ENCODE measurements at regions not wholly inside any gene's neighbourhood (a gene's known extent, or its start where the extent isn't known, plus 50 kb on each side); places are given as distances from the start of the nearest gene placed in this dataset.

GRCh38 chr14:56515739-56516138, 63.9 kb upstream of the TMEM260 start:
- DNase-seq (ENCODE audit: low read depth), result no peak
- H3K4me3 ChIP-seq (ENCODE audit: low read depth, low read length), result no peak overlapping the region
- TF ChIP-seq, protein P1, sequence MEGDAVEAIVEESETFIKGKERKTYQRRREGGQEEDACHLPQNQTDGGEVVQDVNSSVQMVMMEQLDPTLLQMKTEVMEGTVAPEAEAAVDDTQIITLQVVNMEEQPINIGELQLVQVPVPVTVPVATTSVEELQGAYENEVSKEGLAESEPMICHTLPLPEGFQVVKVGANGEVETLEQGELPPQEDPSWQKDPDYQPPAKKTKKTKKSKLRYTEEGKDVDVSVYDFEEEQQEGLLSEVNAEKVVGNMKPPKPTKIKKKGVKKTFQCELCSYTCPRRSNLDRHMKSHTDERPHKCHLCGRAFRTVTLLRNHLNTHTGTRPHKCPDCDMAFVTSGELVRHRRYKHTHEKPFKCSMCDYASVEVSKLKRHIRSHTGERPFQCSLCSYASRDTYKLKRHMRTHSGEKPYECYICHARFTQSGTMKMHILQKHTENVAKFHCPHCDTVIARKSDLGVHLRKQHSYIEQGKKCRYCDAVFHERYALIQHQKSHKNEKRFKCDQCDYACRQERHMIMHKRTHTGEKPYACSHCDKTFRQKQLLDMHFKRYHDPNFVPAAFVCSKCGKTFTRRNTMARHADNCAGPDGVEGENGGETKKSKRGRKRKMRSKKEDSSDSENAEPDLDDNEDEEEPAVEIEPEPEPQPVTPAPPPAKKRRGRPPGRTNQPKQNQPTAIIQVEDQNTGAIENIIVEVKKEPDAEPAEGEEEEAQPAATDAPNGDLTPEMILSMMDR (IDR thresholded peaks at IDR 0.05; ENCODE audit: insufficient read depth, low read length), result no peak

DNA sequence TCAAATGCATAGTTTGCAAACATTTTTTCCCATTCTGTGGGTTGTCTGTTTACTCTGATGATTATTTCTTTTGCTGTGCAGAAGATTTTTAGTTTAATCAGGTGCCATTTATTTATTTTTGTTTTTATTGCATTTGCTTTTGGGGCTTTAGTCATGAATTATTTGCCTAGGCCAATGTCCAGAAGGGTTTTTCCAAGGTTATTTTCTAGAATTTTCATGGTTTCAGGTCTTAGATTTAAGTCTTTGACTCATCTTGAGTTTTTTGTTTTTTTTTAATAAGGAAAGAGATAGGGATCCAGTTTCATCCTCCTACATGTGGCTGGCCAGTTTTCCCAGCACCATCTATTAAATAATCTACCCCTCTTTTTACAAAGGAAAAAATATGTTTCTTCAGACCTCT, 57.2 kb upstream of the TMEM260 start:
- DNase-seq (ENCODE audit: low read depth), result no peak
- no peak overlapping the region for H3K4me3 ChIP-seq (ENCODE audit: low read depth, low read length)
- TF ChIP-seq, protein P1 (IDR thresholded peaks at IDR 0.05; ENCODE audit: insufficient read depth, low read length), result no peak

GRCh38 chr14:56524971-56525677, 54.5 kb upstream of the TMEM260 start:
- H3K4me3 ChIP-seq (ENCODE audit: low read depth, low read length), result no peak overlapping the region
- TF ChIP-seq, protein P1 (IDR thresholded peaks at IDR 0.05; ENCODE audit: insufficient read depth, low read length), result no peak
- DNase-seq (ENCODE audit: low read depth), result no peak

DNA sequence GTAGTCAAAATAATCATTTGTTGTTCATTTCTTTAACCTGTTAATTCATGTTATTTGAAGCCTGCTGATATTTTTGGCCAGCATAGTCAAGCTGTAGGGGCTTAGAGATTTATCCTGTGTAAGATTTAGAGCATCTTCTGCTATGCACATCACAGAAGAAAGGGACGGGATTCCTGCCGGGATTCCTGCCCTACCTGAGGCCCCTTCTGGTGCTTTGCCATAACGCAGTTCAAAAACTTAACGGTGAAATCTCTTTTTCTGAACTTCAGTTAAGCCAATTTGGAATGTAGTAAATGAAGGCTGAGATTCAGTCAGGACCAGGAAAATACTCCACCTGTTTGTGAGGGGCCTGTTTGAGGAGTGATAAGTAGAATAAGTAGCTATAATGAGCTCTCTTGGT, 50.7 kb upstream of the TMEM260 start:
- DNase-seq (ENCODE audit: low read depth), result no peak
- TF ChIP-seq, protein P1 (IDR thresholded peaks at IDR 0.05; ENCODE audit: insufficient read depth, low read length), result no peak

More for the DNA sequence above, 50.7 kb upstream of the TMEM260 start:
- no peak overlapping the region for H3K4me3 ChIP-seq (ENCODE audit: low read depth, low read length)
